ENCODE measurements at regions not wholly inside any gene's neighbourhood (a gene's known extent, or its start where the extent isn't known, plus 50 kb on each side); places are given as distances from the start of the nearest gene placed in this dataset.

DNA sequence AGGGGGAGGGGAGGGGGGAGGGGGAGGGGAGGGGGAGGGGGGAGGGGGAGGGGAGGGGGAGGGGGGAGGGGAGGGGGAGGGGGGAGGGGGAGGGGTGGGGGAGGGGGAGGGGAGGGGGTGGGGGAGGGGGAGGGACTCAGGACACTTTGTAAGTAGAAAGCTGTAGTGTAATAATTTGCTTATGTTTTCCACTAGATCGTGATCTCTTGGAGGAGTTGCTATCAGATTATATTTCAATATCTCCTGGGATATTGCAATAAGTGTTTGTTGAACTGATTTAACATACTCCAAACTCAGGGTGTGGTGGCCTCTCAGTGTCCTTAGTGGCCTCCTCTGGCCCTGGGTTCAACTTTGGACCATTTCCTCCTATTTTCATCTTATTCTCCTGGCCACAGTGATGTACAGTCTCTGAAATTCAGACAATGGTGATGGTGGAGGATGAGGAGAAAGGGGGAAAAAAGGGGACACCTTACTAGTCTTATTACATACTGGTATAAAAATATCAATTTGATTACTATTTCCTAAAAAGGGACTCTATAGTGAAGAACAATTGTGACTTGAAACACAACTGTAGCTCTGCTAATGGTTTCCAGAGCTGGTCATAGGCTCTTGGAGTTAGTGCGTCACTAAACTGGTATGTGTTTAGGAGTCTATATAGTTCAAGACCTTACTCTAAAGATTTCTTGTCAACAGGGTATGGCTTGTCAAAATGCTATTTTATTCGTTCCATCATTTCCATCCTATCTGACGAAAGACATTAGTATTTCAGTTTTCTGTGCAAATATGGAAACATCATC, 89.6 kb downstream of the DDX1 start:
- no peak overlapping the region for H3K4me3 ChIP-seq
- WGBS: 93% methylated on average over 4 of the region's 4 CpGs
- peaks cover 0 to 4% (median 0%) of the 10 kb centered on the region in 4 donors for H3K9me3 ChIP-seq
- no peak overlapping the region for H3K27ac ChIP-seq (replicated peaks in 1 of 4)
- H3K36me3 ChIP-seq: no peaks in the 10 kb centered on the region
- no peak for DNase-seq (ENCODE audit: extremely low spot score)
- H3K27me3 ChIP-seq: no peaks in the 10 kb centered on the region
- TF ChIP-seq EP300 (IDR thresholded peaks at IDR 0.05) (no peak), POLR2AphosphoS5 (IDR thresholded peaks at IDR 0.05) (no peak), POLR2A (IDR thresholded peaks at IDR 0.05; ENCODE audit: low read depth) (no peak)
- TF ChIP-seq, protein P1, sequence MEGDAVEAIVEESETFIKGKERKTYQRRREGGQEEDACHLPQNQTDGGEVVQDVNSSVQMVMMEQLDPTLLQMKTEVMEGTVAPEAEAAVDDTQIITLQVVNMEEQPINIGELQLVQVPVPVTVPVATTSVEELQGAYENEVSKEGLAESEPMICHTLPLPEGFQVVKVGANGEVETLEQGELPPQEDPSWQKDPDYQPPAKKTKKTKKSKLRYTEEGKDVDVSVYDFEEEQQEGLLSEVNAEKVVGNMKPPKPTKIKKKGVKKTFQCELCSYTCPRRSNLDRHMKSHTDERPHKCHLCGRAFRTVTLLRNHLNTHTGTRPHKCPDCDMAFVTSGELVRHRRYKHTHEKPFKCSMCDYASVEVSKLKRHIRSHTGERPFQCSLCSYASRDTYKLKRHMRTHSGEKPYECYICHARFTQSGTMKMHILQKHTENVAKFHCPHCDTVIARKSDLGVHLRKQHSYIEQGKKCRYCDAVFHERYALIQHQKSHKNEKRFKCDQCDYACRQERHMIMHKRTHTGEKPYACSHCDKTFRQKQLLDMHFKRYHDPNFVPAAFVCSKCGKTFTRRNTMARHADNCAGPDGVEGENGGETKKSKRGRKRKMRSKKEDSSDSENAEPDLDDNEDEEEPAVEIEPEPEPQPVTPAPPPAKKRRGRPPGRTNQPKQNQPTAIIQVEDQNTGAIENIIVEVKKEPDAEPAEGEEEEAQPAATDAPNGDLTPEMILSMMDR (IDR thresholded peaks at IDR 0.05): no peak
- H3K4me1 ChIP-seq: no peaks in the 10 kb centered on the region
- intact Hi-C loops (cut with DNase I): no loop called here

DNA sequence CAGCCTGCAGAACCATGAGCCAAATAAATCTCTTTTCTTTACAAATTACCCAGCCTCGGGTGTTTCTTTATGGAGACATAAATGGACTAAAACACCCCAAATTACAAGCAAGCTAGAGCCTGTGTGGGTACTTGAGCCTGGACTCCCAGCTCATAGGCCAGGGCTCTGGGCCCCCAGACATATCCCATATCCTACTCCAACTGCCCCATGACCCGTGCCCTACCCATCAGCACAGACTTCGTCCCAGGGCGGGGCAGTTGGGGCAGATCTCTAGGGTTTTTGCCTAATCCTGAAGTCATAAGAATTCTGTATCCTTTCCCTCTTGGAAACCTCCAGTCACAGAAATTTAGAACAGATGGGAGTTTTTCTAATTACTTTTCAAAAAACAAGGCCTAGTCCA, 90.7 kb downstream of the DDX1 start:
- no peaks in the 10 kb centered on the region for H3K27me3 ChIP-seq
- no peak for DNase-seq (ENCODE audit: extremely low spot score)
- intact Hi-C loops (cut with DNase I): no loop called here
- WGBS: 87% methylated on average over 4 of the region's 4 CpGs
- peaks cover 0 to 8% (median 0%) of the 10 kb centered on the region in 4 donors for H3K9me3 ChIP-seq
- H3K36me3 ChIP-seq: no peaks in the 10 kb centered on the region
- H3K27ac ChIP-seq (replicated peaks in 1 of 4): no peak overlapping the region
- no peaks in the 10 kb centered on the region for H3K4me1 ChIP-seq
- no peak overlapping the region for H3K4me3 ChIP-seq
- TF ChIP-seq EP300 (IDR thresholded peaks at IDR 0.05) (no peak), POLR2A (IDR thresholded peaks at IDR 0.05; ENCODE audit: low read depth) (no peak), POLR2AphosphoS5 (IDR thresholded peaks at IDR 0.05) (no peak)
- TF ChIP-seq, protein P1 (IDR thresholded peaks at IDR 0.05): no peak

DNA sequence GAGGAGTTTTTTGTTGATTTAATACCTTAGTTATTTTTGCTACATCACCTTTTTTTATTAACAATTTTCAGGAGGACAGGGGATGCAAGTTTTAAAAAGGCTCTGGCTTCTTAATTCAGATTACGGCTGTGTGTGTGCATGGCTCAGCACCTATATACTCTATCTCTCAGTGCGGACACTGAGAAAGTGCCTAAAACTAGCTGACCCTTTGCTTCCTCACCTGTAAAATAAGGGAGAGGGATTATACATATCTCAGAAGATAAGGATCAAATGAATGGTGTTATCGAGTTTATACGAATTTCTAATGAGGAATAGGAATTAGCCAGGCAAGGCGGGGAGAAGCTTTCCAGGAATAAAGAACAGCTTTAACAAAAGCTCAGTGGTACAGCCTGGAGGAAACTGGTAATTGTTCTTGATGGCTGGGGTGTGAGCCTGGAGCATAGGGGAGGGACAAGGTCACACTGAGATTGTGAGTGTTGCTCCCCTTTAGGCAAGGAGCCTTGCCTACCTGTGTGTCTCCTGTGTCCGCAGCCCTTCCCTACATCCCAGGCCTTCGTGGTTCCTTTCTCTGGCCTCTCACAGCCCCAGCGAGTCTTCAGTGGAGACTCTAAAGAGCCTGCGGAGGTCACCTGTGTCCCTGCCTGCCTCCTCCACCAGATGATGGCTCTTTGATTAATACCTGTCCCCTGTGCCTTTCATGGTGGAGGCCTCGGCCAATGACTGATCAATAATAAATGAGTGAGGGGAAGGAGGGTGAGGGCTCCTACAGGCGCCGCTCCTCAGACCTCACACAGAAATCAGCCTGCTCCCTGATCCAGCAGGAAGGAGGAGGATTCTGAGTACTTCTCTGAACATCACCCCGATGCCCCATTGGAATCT, 92.7 kb downstream of the DDX1 start:
- DNase-seq (ENCODE audit: extremely low spot score): no peak
- Histone ChIP-seq H3K27ac (replicated peaks in 1 of 4) (no peak overlapping the region), H3K36me3 (no peaks in the 10 kb centered on the region), H3K4me1 (no peaks in the 10 kb centered on the region), H3K9me3 (peaks cover 0 to 8% (median 0%) of the 10 kb centered on the region in 4 donors), H3K27me3 (no peaks in the 10 kb centered on the region), H3K4me3 (no peak overlapping the region)
- intact Hi-C loops (cut with DNase I): no loop called here
- 89% methylated on average over 11 of the region's 13 CpGs for WGBS
- no peak for TF ChIP-seq POLR2A (IDR thresholded peaks at IDR 0.05; ENCODE audit: low read depth)
- TF ChIP-seq, protein P1 (IDR thresholded peaks at IDR 0.05): no peak
- TF ChIP-seq EP300 (IDR thresholded peaks at IDR 0.05): no peak
- TF ChIP-seq POLR2AphosphoS5 (IDR thresholded peaks at IDR 0.05): no peak

DNA sequence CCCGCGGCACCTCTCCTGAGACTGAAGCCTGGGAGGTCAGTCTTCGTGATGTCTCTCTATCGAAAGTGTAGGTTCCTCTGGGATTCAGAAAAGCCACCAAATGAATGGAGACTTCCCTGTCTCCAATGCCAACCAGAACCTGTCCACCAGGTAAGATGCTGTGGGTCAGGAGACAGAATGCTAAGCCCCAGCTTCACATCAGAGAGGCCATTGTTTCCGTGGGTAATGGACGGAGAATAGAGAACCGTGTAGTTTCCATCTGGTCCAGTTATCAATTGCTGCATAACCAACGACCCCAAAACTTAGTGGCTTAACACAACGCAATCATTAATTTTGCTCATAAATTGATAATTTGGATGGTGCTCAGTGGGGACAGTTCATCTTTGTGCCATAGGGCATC, 93.5 kb downstream of the DDX1 start:
- peaks cover 0 to 8% (median 0%) of the 10 kb centered on the region in 4 donors for H3K9me3 ChIP-seq
- WGBS: 90% methylated on average over 9 of the region's 9 CpGs
- TF ChIP-seq POLR2A (IDR thresholded peaks at IDR 0.05; ENCODE audit: low read depth) (no peak), EP300 (IDR thresholded peaks at IDR 0.05) (no peak), POLR2AphosphoS5 (IDR thresholded peaks at IDR 0.05) (no peak)
- TF ChIP-seq, protein P1 (IDR thresholded peaks at IDR 0.05): no peak

More for the DNA sequence above, 93.5 kb downstream of the DDX1 start:
- no peak for DNase-seq (ENCODE audit: extremely low spot score)
- intact Hi-C loops (cut with DNase I): no loop called here
- H3K27me3 ChIP-seq: no peaks in the 10 kb centered on the region
- H3K36me3 ChIP-seq: no peaks in the 10 kb centered on the region
- no peak overlapping the region for H3K27ac ChIP-seq (replicated peaks in 1 of 4)
- H3K4me3 ChIP-seq: no peak overlapping the region
- no peaks in the 10 kb centered on the region for H3K4me1 ChIP-seq

Data from esophagus muscularis mucosa (tissue), 4 donors.